ENCODE measurements at regions not wholly inside any gene's neighbourhood (a gene's known extent, or its start where the extent isn't known, plus 50 kb on each side); places are given as distances from the start of the nearest gene placed in this dataset.

GRCh38 chr17:15134363-15134762 lies 130.8 kb downstream of the PMP22 start (continued):
- TF ChIP-seq AR (CRISPR knock-in tag; IDR thresholded peaks at IDR 0.05) (no peak), E2F5 (CRISPR knock-in tag; IDR thresholded peaks at IDR 0.05) (no peak), CREB1 (CRISPR knock-in tag; IDR thresholded peaks at IDR 0.05) (no peak), ERG (CRISPR knock-in tag; IDR thresholded peaks at IDR 0.05) (no peak)

- peaks cover 31% of the 10 kb centered on the region for H3K9me3 Mint-ChIP-seq
- H3K36me3 Mint-ChIP-seq = peaks cover 22% of the 10 kb centered on the region
- ChIA-PET POLR2A (no interaction called here), CTCF (interaction anchor here (1.1 to 1.3 kb wide), 2 partner anchors 22 to 37 kb away, joined by 3 read pairs; no protein-coding TSS in a partner anchor)
- no peaks in the 10 kb centered on the region for H3K4me1 Mint-ChIP-seq
- TF ChIP-seq TEAD1 (CRISPR knock-in tag; IDR thresholded peaks at IDR 0.05) = no peak
- no peak for TF ChIP-seq FOXK1 (CRISPR knock-in tag; IDR thresholded peaks at IDR 0.05)
- no peak for TF ChIP-seq ZBTB43 (CRISPR knock-in tag; IDR thresholded peaks at IDR 0.05)
- TF ChIP-seq JUN (CRISPR knock-in tag; IDR thresholded peaks at IDR 0.05) = no peak
- TF ChIP-seq JAZF1 (CRISPR knock-in tag; IDR thresholded peaks at IDR 0.05) = no peak
- TF ChIP-seq ZNF512 (CRISPR knock-in tag; IDR thresholded peaks at IDR 0.05; ENCODE audit: borderline replicate concordance) = no peak
- no peak for TF ChIP-seq ZNF219 (CRISPR knock-in tag; IDR thresholded peaks at IDR 0.05; ENCODE audit: borderline replicate concordance)
- TF ChIP-seq USF2 (CRISPR knock-in tag; IDR thresholded peaks at IDR 0.05) = no peak
- no peak for TF ChIP-seq TP53 (CRISPR knock-in tag; IDR thresholded peaks at IDR 0.05)
- DNase-seq (ENCODE audit: low spot score) (no peak), ATAC-seq (no peak)
- no peaks in the 10 kb centered on the region; the same call in 1 of the 2 replicates for H3K27me3 Mint-ChIP-seq (ENCODE audit: low read depth)
- no peak overlapping the region for H3K4me3 Mint-ChIP-seq
- H3K27ac Mint-ChIP-seq = no peak overlapping the region
These were observed 131.3 kb downstream of the PMP22 start for GRCh38 chr17:15133826-15134225.

GRCh38 chr17:15133143-15133542 lies 132.0 kb downstream of the PMP22 start:
- ATAC-seq (no peak), DNase-seq (ENCODE audit: low spot score) (no peak)
- TF ChIP-seq NR1H2 (CRISPR knock-in tag; IDR thresholded peaks at IDR 0.05) (no peak), AR (CRISPR knock-in tag; IDR thresholded peaks at IDR 0.05) (no peak), PREB (CRISPR knock-in tag; IDR thresholded peaks at IDR 0.05; ENCODE audit: borderline replicate concordance) (no peak), CBFB (CRISPR knock-in tag; IDR thresholded peaks at IDR 0.05; ENCODE audit: low read depth) (no peak)
- H3K36me3 Mint-ChIP-seq = peaks cover 22% of the 10 kb centered on the region
- no peak overlapping the region for H3K4me3 Mint-ChIP-seq
- POLR2A ChIA-PET = no interaction called here
- no peak overlapping the region for H3K27ac Mint-ChIP-seq
- CTCF ChIA-PET = interaction anchor here (1.1 to 1.3 kb wide), 2 partner anchors 23 to 38 kb away, joined by 3 read pairs; no protein-coding TSS in a partner anchor
- H3K27me3 Mint-ChIP-seq (ENCODE audit: low read depth) = no peaks in the 10 kb centered on the region; the same call in 1 of the 2 replicates
- H3K9me3 Mint-ChIP-seq = peaks cover 27% of the 10 kb centered on the region
- H3K4me1 Mint-ChIP-seq = no peaks in the 10 kb centered on the region

Measured in WTC11 (cell line).